Adrenal gland (tissue), 9 donors: ENCODE measurements at regions not wholly inside any gene's neighbourhood (a gene's known extent, or its start where the extent isn't known, plus 50 kb on each side); places are given as distances from the start of the nearest gene placed in this dataset.
"Not testable (repeated sequence)": the region's sequence is repeated elsewhere in the genome, so short reads cannot be mapped to it uniquely, and the experiment has no call there.

Source experiments
- DNase-seq, 7 donors: peaks; one replicate each; pipeline ENCODE4 v3.0.0-alpha.2; 2019 to 2020
- H3K27ac ChIP-seq, 5 donors: fragments of 200-600 bp; sonication (generic) in 4 of 5; 1 replicate in 3 of 5; 2 replicates in 2 of 5; pipeline versions ENCODE4 v1.5.1 to v1.8.0; 2016 to 2020; ENCODE audit warnings: mild to moderate bottlenecking in 1 of 5
- H3K27me3 ChIP-seq: fragments of 200-600 bp; 2 replicates; pipeline ENCODE4 v1.8.0; 2021
- H3K36me3 ChIP-seq, 2 donors: fragments of 200-600 bp; replicated peaks in 1 of 2; 1 replicate in 1 of 2; 2 replicates in 1 of 2; pipeline versions ENCODE4 v1.5.1 to v1.8.0; 2018 to 2022
- H3K4me1 ChIP-seq, 2 donors: fragments of 200-600 bp; replicated peaks in 1 of 2; 1 replicate in 1 of 2; 2 replicates in 1 of 2; pipeline versions ENCODE4 v1.5.1 to v1.8.0; 2018 to 2021
- H3K4me3 ChIP-seq, 4 donors: fragments of 200-600 bp; sonication (generic) in 3 of 4; one replicate each; pipeline ENCODE4 v1.5.1; 2016 to 2018
- H3K9me3 ChIP-seq, 3 donors: fragments of 200-600 bp; sonication (generic) in 1 of 3; replicated peaks in 1 of 3; 1 replicate in 2 of 3; 2 replicates in 1 of 3; pipeline versions ENCODE4 v1.5.1 to v1.8.0; 2016 to 2021
- CTCF ChIP-seq, 6 experiments: fragments of 450-650 bp in 4 of 6; fragments of 200-600 bp in 2 of 6; sonication (generic) in 1 of 6; IDR thresholded peaks; 1 replicate in 5 of 6; 2 replicates in 1 of 6; pipeline versions ENCODE4 v1.5.1 to v1.8.0; 2016 to 2021; ENCODE audit warnings: antibody characterized with exemption in 6 of 6, mild to moderate bottlenecking in 2 of 6, moderate library complexity in 1 of 6
- POLR2A ChIP-seq, 2 donors: fragments of 450-650 bp; IDR thresholded peaks; one replicate each; pipeline ENCODE4 v1.6.1; 2017; ENCODE audit warnings: antibody characterized with exemption in 2 of 2, mild to moderate bottlenecking in 2 of 2, moderate library complexity in 1 of 2
- WGBS, 4 donors: extraction: QIAGEN DNeasy Blood & Tissue Kit in 2 of 4; methylation state at CpG; one replicate each; pipeline versions ENCODE4 v1.1.5 to v1.1.7; 2013 to 2017; 5-methylcytosine and 5-hydroxymethylcytosine counted together
- intact Hi-C, 2 donors: fragments of 100-400 bp; cut with DNase I; formaldehyde crosslinking; loops; one replicate each; pipeline versions ENCODE4 v1.14.1 to v1.15.0; 2022 to 2023
- donor health status: healthy with polysubstance abuse.
- donor health status: Bipolar disorder and iron deficiency.
- donor health status: DM: yes; HTN: yes; CAD: no.
- donor health status: DM: no; HTN: no; CAD: no.
- donor health status: DM: no; HTN: no; CAD: no.

GRCh38 chr16:59614466-59615240, 880.5 kb upstream of the GOT2 start:
- intact Hi-C loops: no loop called here
- TF ChIP-seq POLR2A (IDR thresholded peaks at IDR 0.05): no peak
- TF ChIP-seq CTCF (IDR thresholded peaks at IDR 0.05): no peak
- Histone ChIP-seq H3K4me3 (no peak overlapping the region), H3K36me3 (no peaks in the 10 kb centered on the region), H3K4me1 (no peaks in the 10 kb centered on the region), H3K9me3 (no peaks in the 10 kb centered on the region), H3K27ac (no peak overlapping the region), H3K27me3 (no peaks in the 10 kb centered on the region)
- DNase-seq: no peak
- WGBS, 4 donors: 76 to 92% (median 81%) methylated on average over 2 of the region's 2 CpGs

- H3K4me1 ChIP-seq, H3K4me3 ChIP-seq, intact Hi-C loops, H3K27me3 ChIP-seq, H3K36me3 ChIP-seq, H3K9me3 ChIP-seq, H3K27ac ChIP-seq, DNase-seq: not testable (repeated sequence)
- WGBS, 4 donors: 51 to 63% (median 61%) methylated on average over 8 of the region's 8 CpGs
Observed at GRCh38 chr16:59612910-59613620, 878.9 kb upstream of the GOT2 start.

GRCh38 chr16:59612094-59612493, 878.0 kb upstream of the GOT2 start:
- no peaks in the 10 kb centered on the region for H3K9me3 ChIP-seq
- no peak overlapping the region for H3K4me3 ChIP-seq
- 38 to 55% (median 46%) methylated on average over 3 of the region's 3 CpGs for WGBS, 4 donors
- H3K4me1 ChIP-seq: no peaks in the 10 kb centered on the region
- no peaks in the 10 kb centered on the region for H3K36me3 ChIP-seq
- intact Hi-C loops: no loop called here
- H3K27me3 ChIP-seq: no peaks in the 10 kb centered on the region
- no peak overlapping the region for H3K27ac ChIP-seq
- DNase-seq: no peak
- no peak for TF ChIP-seq POLR2A (IDR thresholded peaks at IDR 0.05)

- no peak overlapping the region for H3K4me3 ChIP-seq
- intact Hi-C loops: no loop called here
- H3K27ac ChIP-seq: no peak overlapping the region
- H3K4me1 ChIP-seq: no peaks in the 10 kb centered on the region
- no peak for DNase-seq
- WGBS, 4 donors: 53 to 78% (median 67%) methylated on average over 3 of the region's 3 CpGs
- H3K36me3 ChIP-seq: no peaks in the 10 kb centered on the region
- no peaks in the 10 kb centered on the region for H3K27me3 ChIP-seq
- no peaks in the 10 kb centered on the region for H3K9me3 ChIP-seq
- no peak for TF ChIP-seq CTCF (IDR thresholded peaks at IDR 0.05)
- TF ChIP-seq POLR2A (IDR thresholded peaks at IDR 0.05): no peak
Observed at GRCh38 chr16:59611556-59611955, 877.4 kb upstream of the GOT2 start.

GRCh38 chr16:59605706-59606105, 871.6 kb upstream of the GOT2 start:
- no peak overlapping the region for H3K4me3 ChIP-seq
- 50 to 59% (median 55%) methylated on average over 2 of the region's 2 CpGs for WGBS, 4 donors
- no peaks in the 10 kb centered on the region for H3K36me3 ChIP-seq
- intact Hi-C loops: no loop called here
- no peak for DNase-seq
- TF ChIP-seq CTCF (IDR thresholded peaks at IDR 0.05) (no peak), POLR2A (IDR thresholded peaks at IDR 0.05) (no peak)
- H3K27me3 ChIP-seq: no peaks in the 10 kb centered on the region
- no peak overlapping the region for H3K27ac ChIP-seq
- H3K4me1 ChIP-seq: no peaks in the 10 kb centered on the region
- no peaks in the 10 kb centered on the region for H3K9me3 ChIP-seq
